ENCODE measurements at regions not wholly inside any gene's neighbourhood (a gene's known extent, or its start where the extent isn't known, plus 50 kb on each side); places are given as distances from the start of the nearest gene placed in this dataset.

DNA sequence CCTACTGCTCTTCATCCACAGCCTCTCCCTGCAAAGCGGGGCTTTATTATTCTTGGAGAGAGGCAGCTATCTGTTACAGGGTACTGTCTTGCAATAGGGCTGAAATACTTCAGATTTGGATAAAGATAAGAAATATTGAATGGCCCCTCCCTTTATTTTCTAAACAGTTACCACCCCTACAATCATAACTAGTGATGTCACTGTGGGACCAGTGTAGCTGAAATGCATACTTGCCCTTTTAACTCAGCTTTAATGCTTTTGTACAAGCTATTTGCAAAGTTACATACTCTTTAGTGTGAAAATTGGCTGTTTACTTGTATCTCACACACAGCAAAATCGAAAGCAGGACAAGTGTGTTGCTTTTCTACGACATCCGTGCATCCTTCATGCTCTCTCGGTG, 261.7 kb upstream of the GATB start:
- DNase-seq (no peak), ATAC-seq (no peak)
- Histone ChIP-seq H3K27me3 (no peaks in the 10 kb centered on the region), H3K9me3 (no peaks in the 10 kb centered on the region), H3K27ac (peak overlapping the region in 7 of 12 donors; percentile 20 to 60 (median 48)), H3K4me3 (no peak overlapping the region), H3K36me3 (no peaks in the 10 kb centered on the region), H3K4me1 (peaks cover 0 to 22% (median 9%) of the 10 kb centered on the region in 12 donors)
- 81 to 87% (median 86%) methylated on average over 5 of the region's 5 CpGs for WGBS, 4 donors
- TF ChIP-seq CTCF (IDR thresholded peaks at IDR 0.05) (no peak), POLR2A (IDR thresholded peaks at IDR 0.05) (no peak)
- intact Hi-C loops (cut with DNase I), result no loop called here

DNA sequence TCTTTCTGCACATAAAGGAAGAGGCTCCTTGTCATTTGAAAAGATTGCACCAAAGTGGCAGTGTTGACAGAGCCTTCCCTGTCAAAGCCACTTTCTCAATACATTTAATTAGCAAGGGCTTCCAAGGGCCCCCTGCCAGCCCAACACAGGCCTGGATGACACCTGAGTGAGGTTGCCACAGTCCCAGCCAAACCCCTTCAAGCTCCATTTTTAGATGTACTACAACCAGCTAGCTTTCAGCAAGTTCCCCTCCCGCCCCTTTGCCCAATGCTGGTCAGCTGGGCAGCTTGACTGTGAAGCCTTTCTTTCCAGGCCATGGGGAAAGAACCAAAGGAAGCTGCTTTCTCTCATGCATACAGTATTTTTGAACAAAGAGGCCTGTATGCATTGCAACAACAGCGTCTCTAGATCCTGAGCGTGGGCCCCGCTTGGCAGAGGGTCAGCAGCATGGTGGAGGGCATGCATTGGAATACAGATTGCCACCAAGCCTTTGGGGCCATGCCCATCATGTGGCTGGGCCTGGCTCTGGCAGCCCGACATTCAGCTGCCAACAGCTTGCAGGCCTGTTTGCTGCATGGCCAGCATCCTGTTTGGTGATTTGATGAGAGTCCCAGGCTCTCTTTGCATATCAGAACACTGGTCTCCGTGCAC, 261.1 kb upstream of the GATB start:
- TF ChIP-seq CTCF (IDR thresholded peaks at IDR 0.05) (no peak), POLR2A (IDR thresholded peaks at IDR 0.05) (no peak)
- intact Hi-C loops (cut with DNase I), result no loop called here
- no peaks in the 10 kb centered on the region for H3K9me3 ChIP-seq
- H3K4me3 ChIP-seq, result no peak overlapping the region
- H3K4me1 ChIP-seq, result peaks cover 0 to 22% (median 9%) of the 10 kb centered on the region in 12 donors
- peak overlapping the region in 7 of 12 donors; percentile 20 to 60 (median 48) for H3K27ac ChIP-seq
- 42 to 52% (median 47%) methylated on average over 4 to 6 of the region's 6 CpGs for WGBS, 4 donors
- peak in 4 of 5 donors; percentile 39 to 80 (median 61) for DNase-seq
- H3K27me3 ChIP-seq, result no peaks in the 10 kb centered on the region
- peak; percentile 73 to 89 (median 84) for ATAC-seq
- no peaks in the 10 kb centered on the region for H3K36me3 ChIP-seq

DNA sequence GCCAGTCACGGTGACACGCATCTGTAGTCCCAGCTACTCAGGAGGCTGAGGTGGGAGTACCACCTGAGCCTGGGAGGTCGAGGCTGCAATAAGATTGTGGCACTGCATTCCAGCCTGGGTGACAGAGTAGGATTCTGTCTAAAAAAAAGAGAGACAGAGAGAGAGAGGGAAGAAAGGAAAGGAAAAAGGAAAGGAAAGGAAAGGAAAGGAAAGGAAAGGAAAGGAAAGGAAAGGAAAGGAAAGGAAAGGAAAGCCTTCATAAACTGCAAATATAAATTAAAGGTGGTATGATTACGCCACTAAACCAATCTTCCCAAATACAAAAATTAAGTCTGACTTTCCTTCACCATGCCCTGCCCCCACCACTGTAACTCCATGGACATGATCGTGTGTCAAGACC, 259.3 kb upstream of the GATB start:
- no peaks in the 10 kb centered on the region for H3K36me3 ChIP-seq
- peaks cover 0 to 22% (median 9%) of the 10 kb centered on the region in 12 donors for H3K4me1 ChIP-seq
- H3K27ac ChIP-seq, result no peak overlapping the region
- TF ChIP-seq POLR2A (IDR thresholded peaks at IDR 0.05) (no peak), CTCF (IDR thresholded peaks at IDR 0.05) (no peak)
- WGBS, 4 donors, result 91 to 95% (median 92%) methylated on average over 5 of the region's 5 CpGs
- H3K4me3 ChIP-seq, result no peak overlapping the region
- DNase-seq, result no peak
- no peaks in the 10 kb centered on the region for H3K27me3 ChIP-seq
- no peak for ATAC-seq
- intact Hi-C loops (cut with DNase I), result no loop called here
- no peaks in the 10 kb centered on the region for H3K9me3 ChIP-seq

- no peak overlapping the region for H3K27ac ChIP-seq
- H3K36me3 ChIP-seq, result no peaks in the 10 kb centered on the region
- intact Hi-C loops (cut with DNase I), result no loop called here
- ATAC-seq (no peak), DNase-seq (no peak)
- H3K27me3 ChIP-seq, result no peaks in the 10 kb centered on the region
- WGBS, 4 donors, result 79 to 85% (median 84%) methylated on average over 5 of the region's 5 CpGs
- TF ChIP-seq CTCF (IDR thresholded peaks at IDR 0.05) (no peak), POLR2A (IDR thresholded peaks at IDR 0.05) (no peak)
- H3K9me3 ChIP-seq, result peaks cover 0 to 10% (median 0%) of the 10 kb centered on the region in 12 donors
- H3K4me1 ChIP-seq, result peaks cover 0 to 3% (median 0%) of the 10 kb centered on the region in 12 donors
- no peak overlapping the region for H3K4me3 ChIP-seq
Observed at GRCh38 chr4:152016303-152016620, 255.5 kb upstream of the GATB start.
